NCI-H774 (cell line): ENCODE measurements at regions not wholly inside any gene's neighbourhood (a gene's known extent, or its start where the extent isn't known, plus 50 kb on each side); places are given as distances from the start of the nearest gene placed in this dataset.
A peak's percentile ranks its signal among the peaks of the same experiment; 100 is the strongest.

Source experiments
- DNase-seq: peaks from one replicate; lab custom pipeline; 2025; lab: John Stamatoyannopoulos, UW

GRCh38 chr5:57710126-57710525 lies 227.5 kb upstream of the ACTBL2 start:
- DNase-seq = no peak

- DNase-seq = no peak
Observed at GRCh38 chr5:57705769-57706168, 223.2 kb upstream of the ACTBL2 start.

DNA sequence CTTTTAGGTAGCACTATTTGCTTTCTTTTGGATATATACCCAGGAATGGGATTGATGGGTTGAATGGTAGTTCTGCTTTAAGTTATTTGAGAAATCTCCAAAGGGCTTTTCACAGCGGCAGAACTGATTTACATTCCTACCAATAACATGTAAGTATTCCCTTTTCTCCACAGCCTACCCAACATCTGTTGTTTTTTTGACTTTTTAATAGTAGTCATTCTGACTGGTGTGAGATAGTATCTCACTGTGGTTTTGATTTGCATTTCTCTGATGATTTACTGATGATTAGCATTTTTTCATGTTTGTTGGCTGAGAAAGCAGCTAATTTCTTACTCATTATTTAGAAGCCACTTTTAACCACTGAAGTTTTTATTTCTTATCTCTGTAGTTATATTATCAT lies 221.1 kb upstream of the ACTBL2 start:
- no peak for DNase-seq

DNA sequence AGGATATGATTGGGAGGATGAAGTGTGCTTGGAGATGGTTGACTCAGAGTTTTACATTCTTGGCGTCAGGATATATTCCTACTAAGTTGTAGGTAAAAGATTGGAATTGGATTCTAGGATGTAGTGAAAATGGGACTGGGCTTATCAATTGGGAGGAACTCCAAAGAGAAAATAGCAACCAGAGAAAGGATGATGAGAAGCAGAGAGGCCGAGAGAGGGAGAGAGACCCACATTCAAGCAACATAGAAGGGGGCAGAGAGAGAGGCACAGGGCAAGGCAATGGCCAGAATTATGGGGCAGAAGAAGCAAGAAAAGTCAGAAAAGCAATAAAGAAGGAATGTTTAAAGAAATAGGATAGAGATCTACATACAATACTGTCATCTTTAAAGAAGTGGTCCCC lies 217.9 kb upstream of the ACTBL2 start:
- DNase-seq = no peak

- no peak for DNase-seq
Observed at GRCh38 chr5:57700072-57700471, 217.5 kb upstream of the ACTBL2 start.

DNA sequence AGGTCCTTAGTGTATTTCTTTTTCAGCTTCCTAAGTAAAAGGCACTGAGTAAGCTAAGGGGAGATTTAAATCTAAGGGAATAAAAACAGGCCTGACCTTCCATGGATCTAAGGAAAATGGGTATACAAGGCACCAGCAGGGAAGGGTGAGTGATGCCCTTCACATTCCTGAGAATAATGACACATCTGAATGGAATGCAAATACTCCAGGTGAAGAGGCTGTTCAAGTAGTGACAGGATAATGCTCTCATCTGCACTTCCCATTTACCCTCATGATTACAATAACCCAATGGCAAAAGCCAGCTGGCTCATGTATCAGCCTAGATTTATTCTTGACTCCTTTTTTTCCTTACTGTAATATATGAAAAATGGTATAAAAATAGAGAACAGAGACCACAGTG lies 216.2 kb upstream of the ACTBL2 start:
- DNase-seq = peak; percentile 61

GRCh38 chr5:57698086-57698485 lies 215.5 kb upstream of the ACTBL2 start:
- no peak for DNase-seq

DNA sequence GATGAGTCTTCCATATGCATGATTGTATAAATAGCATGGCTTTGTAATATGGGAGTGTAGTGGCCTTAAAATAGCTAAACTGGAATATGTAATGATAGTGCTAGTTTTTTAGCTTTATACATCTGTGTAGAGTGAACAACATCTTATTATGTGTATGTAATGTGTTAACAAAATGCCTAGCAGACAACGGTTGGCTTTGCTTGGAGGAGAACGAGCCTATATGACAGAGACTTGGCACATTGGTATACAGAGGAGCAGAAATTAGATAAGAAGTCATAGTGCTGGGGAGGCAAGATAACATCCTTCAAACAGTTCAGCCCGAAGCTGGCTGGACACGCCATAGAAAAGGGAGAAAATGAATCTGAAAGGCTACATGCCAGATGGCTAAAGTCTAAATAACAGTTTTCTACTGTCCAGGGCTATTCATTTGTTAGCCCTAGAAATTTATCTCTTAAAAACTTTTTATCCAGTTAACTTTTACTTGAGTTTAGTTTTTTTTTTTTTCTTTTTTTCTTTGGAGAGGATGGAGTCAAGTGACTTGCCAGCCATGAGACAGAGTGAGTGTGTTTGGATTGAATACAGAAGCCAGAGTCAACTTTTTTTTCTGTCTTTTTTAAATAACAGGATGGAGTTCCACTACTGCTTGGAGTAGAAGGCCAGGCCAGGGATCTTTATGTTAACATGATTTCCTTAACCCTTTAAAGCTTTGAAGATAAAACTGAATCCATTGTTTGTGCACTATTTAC lies 214.4 kb upstream of the ACTBL2 start:
- DNase-seq = no peak

GRCh38 chr5:57696389-57696769 lies 213.8 kb upstream of the ACTBL2 start:
- no peak for DNase-seq

- no peak for DNase-seq
Observed at GRCh38 chr5:57695706-57696388, 213.2 kb upstream of the ACTBL2 start.

DNA sequence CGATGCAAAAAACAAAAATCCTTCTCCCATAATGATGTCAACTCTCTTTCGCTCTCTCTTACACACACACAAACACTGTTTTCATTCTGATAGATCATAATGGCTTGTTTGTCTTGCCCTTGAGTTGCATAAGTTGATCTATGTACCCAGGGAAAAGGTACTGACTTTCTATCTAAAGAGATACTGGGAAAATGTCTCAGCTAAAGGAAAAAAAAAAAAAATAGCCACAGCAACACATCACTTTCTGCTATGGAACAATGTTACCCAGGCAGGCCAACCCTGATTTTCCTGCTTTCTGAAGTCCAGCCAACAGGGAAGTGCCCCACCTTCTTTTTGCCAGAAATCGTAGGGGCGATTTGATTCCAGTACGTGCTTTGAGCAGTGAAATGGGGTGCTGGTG lies 212.6 kb upstream of the ACTBL2 start:
- DNase-seq = no peak

GRCh38 chr5:57693488-57694305 lies 211.1 kb upstream of the ACTBL2 start:
- DNase-seq = no peak

- DNase-seq = no peak
Observed at GRCh38 chr5:57692582-57693487, 210.2 kb upstream of the ACTBL2 start.

GRCh38 chr5:57690724-57691123 lies 208.1 kb upstream of the ACTBL2 start:
- DNase-seq = no peak

- DNase-seq = no peak
Observed at GRCh38 chr5:57687596-57687995, 205.0 kb upstream of the ACTBL2 start.

DNA sequence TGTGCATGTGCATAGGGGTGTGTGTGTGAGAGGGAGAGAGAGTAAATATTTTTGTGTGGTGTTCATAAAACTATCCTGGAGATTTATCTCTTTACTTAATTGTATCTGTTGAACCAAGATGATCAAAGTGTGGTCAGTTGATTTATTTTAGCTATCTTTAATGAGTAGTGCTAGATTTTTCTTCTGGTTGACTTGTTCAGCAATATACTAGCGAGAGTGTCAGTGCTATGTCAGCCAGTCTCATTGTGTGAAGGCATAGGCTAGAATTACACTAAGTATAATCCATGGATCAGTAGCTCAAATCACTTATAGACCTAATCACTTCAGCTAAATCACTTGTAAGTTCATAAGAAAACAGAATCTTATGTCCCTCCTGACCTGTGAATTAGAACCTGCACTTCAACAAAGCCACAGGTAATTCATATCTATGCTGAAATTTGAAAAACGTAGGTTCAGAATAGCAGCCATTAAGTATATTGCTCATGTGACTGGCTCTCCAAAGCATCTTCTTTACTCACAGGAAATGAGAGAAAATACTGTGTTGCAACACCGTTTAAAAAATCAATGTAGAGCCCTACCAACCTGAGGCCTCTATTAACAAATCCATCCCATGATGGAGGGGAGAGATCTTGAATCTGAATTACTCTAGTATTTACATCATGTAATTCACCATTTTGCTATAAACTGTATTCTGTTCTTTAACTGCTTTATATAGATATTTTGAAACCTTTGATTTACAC lies 203.1 kb upstream of the ACTBL2 start:
- DNase-seq = no peak

DNA sequence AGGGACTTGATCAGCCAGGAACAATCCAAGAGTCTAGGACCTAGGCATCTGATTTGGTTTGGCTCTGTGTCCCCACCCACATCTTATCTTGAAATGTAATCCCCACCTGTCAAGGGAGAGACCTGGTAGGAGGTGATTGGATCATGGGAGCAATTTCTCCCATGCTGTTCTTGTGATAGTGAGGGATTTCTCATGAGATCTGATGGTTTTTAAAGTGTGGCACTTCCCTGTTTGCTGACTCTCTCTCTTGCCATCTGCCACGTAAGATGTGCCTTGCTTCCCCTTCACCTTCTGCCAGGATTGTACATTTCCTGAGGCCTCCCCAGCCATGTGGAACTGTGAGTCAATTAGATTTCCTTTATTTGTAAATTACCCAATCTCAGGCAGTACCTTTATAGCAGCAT lies 201.7 kb upstream of the ACTBL2 start:
- DNase-seq = no peak

GRCh38 chr5:57683036-57683630 lies 200.5 kb upstream of the ACTBL2 start:
- no peak for DNase-seq

GRCh38 chr5:57681942-57682341 lies 199.3 kb upstream of the ACTBL2 start:
- DNase-seq = no peak

DNA sequence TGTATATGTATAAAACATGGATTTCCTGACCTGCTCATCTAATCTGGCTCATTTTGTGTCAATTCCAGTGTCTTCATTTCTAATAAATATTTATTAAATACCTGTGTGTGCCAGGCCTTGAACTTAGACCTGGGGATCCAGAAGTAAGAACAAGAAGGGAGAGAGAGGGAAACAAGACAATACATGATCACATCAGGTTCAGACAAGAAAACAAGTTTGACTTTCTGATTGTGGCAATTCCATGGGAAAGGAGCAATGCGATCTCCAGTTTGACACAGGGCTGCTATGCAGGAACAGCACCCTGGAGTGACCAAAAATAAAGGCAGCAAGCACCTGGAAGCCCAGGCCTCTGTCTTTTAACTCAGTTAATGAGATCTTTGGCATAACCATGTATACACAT lies 198.1 kb upstream of the ACTBL2 start:
- no peak for DNase-seq

- no peak for DNase-seq
Observed at GRCh38 chr5:57677235-57677634, 194.6 kb upstream of the ACTBL2 start.
